Gastrocnemius medialis (tissue), 4 donors: ENCODE measurements at regions not wholly inside any gene's neighbourhood (a gene's known extent, or its start where the extent isn't known, plus 50 kb on each side); places are given as distances from the start of the nearest gene placed in this dataset.

Experiments
- POLR2A ChIP-seq, 2 donors: fragments of 450-650 bp; IDR thresholded peaks; one replicate each; pipeline ENCODE4 v1.6.1; 2017; ENCODE audit warnings: antibody characterized with exemption in 2 of 2, mild to moderate bottlenecking in 2 of 2, moderate library complexity in 2 of 2
- TF ChIP-seq, protein P1 (sequence below), 5 experiments: fragments of 450-650 bp in 3 of 5; fragments of 200-600 bp in 2 of 5; sonication (generic) in 2 of 5; IDR thresholded peaks in 4 of 5; conservative IDR thresholded peaks in 1 of 5; 1 replicate in 4 of 5; 2 replicates in 1 of 5; pipeline ENCODE4 v1.5.1; 2016 to 2019; ENCODE audit warnings: antibody characterized with exemption in 5 of 5, mild to moderate bottlenecking in 3 of 5, moderate library complexity in 3 of 5

- TF ChIP-seq, protein P1, sequence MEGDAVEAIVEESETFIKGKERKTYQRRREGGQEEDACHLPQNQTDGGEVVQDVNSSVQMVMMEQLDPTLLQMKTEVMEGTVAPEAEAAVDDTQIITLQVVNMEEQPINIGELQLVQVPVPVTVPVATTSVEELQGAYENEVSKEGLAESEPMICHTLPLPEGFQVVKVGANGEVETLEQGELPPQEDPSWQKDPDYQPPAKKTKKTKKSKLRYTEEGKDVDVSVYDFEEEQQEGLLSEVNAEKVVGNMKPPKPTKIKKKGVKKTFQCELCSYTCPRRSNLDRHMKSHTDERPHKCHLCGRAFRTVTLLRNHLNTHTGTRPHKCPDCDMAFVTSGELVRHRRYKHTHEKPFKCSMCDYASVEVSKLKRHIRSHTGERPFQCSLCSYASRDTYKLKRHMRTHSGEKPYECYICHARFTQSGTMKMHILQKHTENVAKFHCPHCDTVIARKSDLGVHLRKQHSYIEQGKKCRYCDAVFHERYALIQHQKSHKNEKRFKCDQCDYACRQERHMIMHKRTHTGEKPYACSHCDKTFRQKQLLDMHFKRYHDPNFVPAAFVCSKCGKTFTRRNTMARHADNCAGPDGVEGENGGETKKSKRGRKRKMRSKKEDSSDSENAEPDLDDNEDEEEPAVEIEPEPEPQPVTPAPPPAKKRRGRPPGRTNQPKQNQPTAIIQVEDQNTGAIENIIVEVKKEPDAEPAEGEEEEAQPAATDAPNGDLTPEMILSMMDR (IDR thresholded peaks at IDR 0.05 in 4 of 5, conservative IDR thresholded peaks at IDR 0.05 in 1 of 5), result no peak
- TF ChIP-seq POLR2A (IDR thresholded peaks at IDR 0.05), result no peak
Measured at GRCh38 chr17:43315369-43315768, 81.6 kb upstream of the RNU2-1 start.
